Keratinocyte (primary cell): ENCODE measurements at regions not wholly inside any gene's neighbourhood (a gene's known extent, or its start where the extent isn't known, plus 50 kb on each side); places are given as distances from the start of the nearest gene placed in this dataset.
"Not testable (repeated sequence)": the region's sequence is repeated elsewhere in the genome, so short reads cannot be mapped to it uniquely, and the experiment has no call there.

Experiments
- DNase-seq: peaks from one replicate; pipeline ENCODE4 v3.0.0-alpha.2; 2011; ENCODE audit warnings: low read depth, missing footprints, low spot score
- FAIRE-seq: peaks from 2 replicates; lab custom pipeline; 2011; peaks lifted over from hg19 to GRCh38; lab: Jason Lieb, UNC
- H2AFZ ChIP-seq: 2 replicates; pipeline ENCODE4 v1.6.0; 2012; ENCODE audit warnings: low read length, control low read depth, inconsistent platforms; ENCODE audit not compliant: control insufficient read depth
- H3K27ac ChIP-seq: 2 replicates; pipeline ENCODE4 v1.5.1; 2011; ENCODE audit warnings: low read length; ENCODE audit not compliant: control insufficient read depth, insufficient read depth
- H3K27me3 ChIP-seq: 3 replicates; pipeline ENCODE4 v1.6.0; 2011; ENCODE audit warnings: low read length; ENCODE audit not compliant: control insufficient read depth, insufficient read depth; ENCODE audit errors: extremely low read depth
- H3K36me3 ChIP-seq, 2 experiments: 2 replicates in 1 of 2; 3 replicates in 1 of 2; pipeline ENCODE4 v1.5.1; 2011; ENCODE audit warnings: low read length in 2 of 2, mild to moderate bottlenecking in 1 of 2; ENCODE audit not compliant: control insufficient read depth in 2 of 2, insufficient read depth in 2 of 2; ENCODE audit errors: extremely low read depth in 1 of 2
- H3K4me1 ChIP-seq: 3 replicates; pipeline ENCODE4 v1.5.1; 2011; ENCODE audit warnings: low read length; ENCODE audit not compliant: control insufficient read depth, insufficient read depth; ENCODE audit errors: extremely low read depth
- H3K4me2 ChIP-seq: 3 replicates; pipeline ENCODE4 v1.6.0; 2011; ENCODE audit warnings: low read depth, low read length; ENCODE audit not compliant: control insufficient read depth, insufficient read depth; ENCODE audit errors: extremely low read depth
- H3K4me3 ChIP-seq, 3 experiments: fragments of 200-600 bp in 1 of 3; sonication (generic) in 1 of 3; 2 replicates in 2 of 3; 3 replicates in 1 of 3; pipeline ENCODE4 v1.5.1; 2011 to 2016; ENCODE audit warnings: low read length in 3 of 3, mild to moderate bottlenecking in 3 of 3, control low read depth in 2 of 3, inconsistent platforms in 1 of 3, low read depth in 1 of 3, mixed read lengths in 1 of 3, mixed run types in 1 of 3, moderate library complexity in 1 of 3; ENCODE audit not compliant: control insufficient read depth in 2 of 3, insufficient read depth in 2 of 3; ENCODE audit errors: extremely low read depth in 1 of 3
- H3K79me2 ChIP-seq: 2 replicates; pipeline ENCODE4 v1.6.0; 2012; ENCODE audit warnings: low read length; ENCODE audit not compliant: control insufficient read depth, insufficient read depth
- H3K9ac ChIP-seq: 3 replicates; pipeline ENCODE4 v1.6.0; 2011; ENCODE audit warnings: low read length; ENCODE audit not compliant: control insufficient read depth, insufficient read depth; ENCODE audit errors: extremely low read depth
- H3K9me1 ChIP-seq: 3 replicates; pipeline ENCODE4 v1.6.0; 2011; ENCODE audit warnings: low read length; ENCODE audit not compliant: control insufficient read depth, insufficient read depth; ENCODE audit errors: extremely low read depth
- H3K9me3 ChIP-seq: 2 replicates; pipeline ENCODE4 v1.5.1; 2012; ENCODE audit warnings: low read depth, low read length; ENCODE audit not compliant: control insufficient read depth
- H4K20me1 ChIP-seq: 3 replicates; pipeline ENCODE4 v1.6.0; 2011; ENCODE audit warnings: low read length; ENCODE audit not compliant: control insufficient read depth, insufficient read depth; ENCODE audit errors: extremely low read depth
- EZH2 ChIP-seq: IDR thresholded peaks from one replicate; pipeline ENCODE4 v1.6.1; 2012; ENCODE audit warnings: inconsistent platforms, mild to moderate bottlenecking, low read length, moderate library complexity
- dilution Hi-C: fragments of 300-500 bp; cut with MboI; formaldehyde crosslinking; loops from one replicate; pipeline ENCODE4 v1.7.0; 2020; ENCODE audit warnings: low sequenced_read_pairs; ENCODE audit not compliant: extremely low pct_ligation_motif_present
- TF ChIP-seq, protein P1 (sequence below), 3 experiments: IDR thresholded peaks in 1 of 3; conservative IDR thresholded peaks in 1 of 3; optimal IDR thresholded peaks in 1 of 3; 2 replicates in 2 of 3; 3 replicates in 1 of 3; pipeline versions ENCODE3 to v1.5.1; 2011; ENCODE audit warnings: low read length in 3 of 3, mild to moderate bottlenecking in 3 of 3, moderate library complexity in 2 of 3, control low read depth in 1 of 3, inconsistent platforms in 1 of 3; ENCODE audit not compliant: insufficient read depth in 2 of 3; ENCODE audit errors: extremely low read depth in 1 of 3

- Histone ChIP-seq H3K9me1 (no peaks in the 10 kb centered on the region), H3K79me2 (no peaks in the 10 kb centered on the region), H3K27ac (no peak overlapping the region), H3K4me2 (no peak overlapping the region), H3K9me3 (no peaks in the 10 kb centered on the region), H2AFZ (no peak overlapping the region), H3K9ac (no peak overlapping the region), H3K27me3 (no peaks in the 10 kb centered on the region), H3K4me3 (no peak overlapping the region), H3K4me1 (no peaks in the 10 kb centered on the region), H4K20me1 (no peaks in the 10 kb centered on the region), H3K36me3 (no peaks in the 10 kb centered on the region)
- dilution Hi-C loops, result no loop called here
- FAIRE-seq (no peak), DNase-seq (no peak)
- TF ChIP-seq, protein P1, sequence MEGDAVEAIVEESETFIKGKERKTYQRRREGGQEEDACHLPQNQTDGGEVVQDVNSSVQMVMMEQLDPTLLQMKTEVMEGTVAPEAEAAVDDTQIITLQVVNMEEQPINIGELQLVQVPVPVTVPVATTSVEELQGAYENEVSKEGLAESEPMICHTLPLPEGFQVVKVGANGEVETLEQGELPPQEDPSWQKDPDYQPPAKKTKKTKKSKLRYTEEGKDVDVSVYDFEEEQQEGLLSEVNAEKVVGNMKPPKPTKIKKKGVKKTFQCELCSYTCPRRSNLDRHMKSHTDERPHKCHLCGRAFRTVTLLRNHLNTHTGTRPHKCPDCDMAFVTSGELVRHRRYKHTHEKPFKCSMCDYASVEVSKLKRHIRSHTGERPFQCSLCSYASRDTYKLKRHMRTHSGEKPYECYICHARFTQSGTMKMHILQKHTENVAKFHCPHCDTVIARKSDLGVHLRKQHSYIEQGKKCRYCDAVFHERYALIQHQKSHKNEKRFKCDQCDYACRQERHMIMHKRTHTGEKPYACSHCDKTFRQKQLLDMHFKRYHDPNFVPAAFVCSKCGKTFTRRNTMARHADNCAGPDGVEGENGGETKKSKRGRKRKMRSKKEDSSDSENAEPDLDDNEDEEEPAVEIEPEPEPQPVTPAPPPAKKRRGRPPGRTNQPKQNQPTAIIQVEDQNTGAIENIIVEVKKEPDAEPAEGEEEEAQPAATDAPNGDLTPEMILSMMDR (optimal IDR thresholded peaks at IDR 0.05 in 1 of 3, IDR thresholded peaks at IDR 0.05 in 1 of 3, conservative IDR thresholded peaks at IDR 0.05 in 1 of 3; ENCODE audit: extremely low read depth in 1 of 3, insufficient read depth in 2 of 3, low read length in 3 of 3), result no peak
- TF ChIP-seq EZH2, result no peak
Measured at GRCh38 chr3:20524328-20524727, 338.3 kb upstream of the SGO1 start.

DNA sequence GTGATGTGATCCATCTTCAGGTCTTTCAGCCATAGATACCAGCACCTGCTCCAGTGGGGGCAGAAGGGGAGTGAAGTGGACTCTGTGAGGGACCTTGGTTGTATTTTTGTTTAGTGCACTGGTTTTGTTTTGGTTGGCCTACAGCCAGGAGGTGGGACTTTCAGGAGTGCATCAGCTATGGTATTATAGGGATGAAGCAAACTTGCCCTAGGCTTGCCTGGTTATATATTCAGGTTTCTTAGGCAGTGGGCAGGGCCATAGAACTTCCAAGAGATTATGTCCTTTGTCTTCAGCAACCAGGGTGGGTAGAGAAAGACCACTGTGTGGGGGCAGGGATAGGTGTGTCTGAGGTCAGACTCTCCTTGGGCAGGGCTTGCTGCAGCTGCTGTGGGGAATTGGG lies 337.3 kb upstream of the SGO1 start:
- DNase-seq (no peak), FAIRE-seq (no peak)
- no peaks in the 10 kb centered on the region for H3K27me3 ChIP-seq
- no peak overlapping the region for H3K27ac ChIP-seq
- H2AFZ ChIP-seq, result no peak overlapping the region
- H3K9me3 ChIP-seq, result no peaks in the 10 kb centered on the region
- no peaks in the 10 kb centered on the region for H3K4me1 ChIP-seq
- H4K20me1 ChIP-seq, result no peaks in the 10 kb centered on the region
- dilution Hi-C loops, result no loop called here
- no peaks in the 10 kb centered on the region for H3K36me3 ChIP-seq
- H3K4me2 ChIP-seq, result no peak overlapping the region
- no peaks in the 10 kb centered on the region for H3K9me1 ChIP-seq
- TF ChIP-seq, protein P1 (optimal IDR thresholded peaks at IDR 0.05 in 1 of 3, IDR thresholded peaks at IDR 0.05 in 1 of 3, conservative IDR thresholded peaks at IDR 0.05 in 1 of 3; ENCODE audit: extremely low read depth in 1 of 3, insufficient read depth in 2 of 3, low read length in 3 of 3), result no peak
- no peak for TF ChIP-seq EZH2
- no peaks in the 10 kb centered on the region for H3K79me2 ChIP-seq
- no peak overlapping the region for H3K9ac ChIP-seq
- no peak overlapping the region for H3K4me3 ChIP-seq

DNA sequence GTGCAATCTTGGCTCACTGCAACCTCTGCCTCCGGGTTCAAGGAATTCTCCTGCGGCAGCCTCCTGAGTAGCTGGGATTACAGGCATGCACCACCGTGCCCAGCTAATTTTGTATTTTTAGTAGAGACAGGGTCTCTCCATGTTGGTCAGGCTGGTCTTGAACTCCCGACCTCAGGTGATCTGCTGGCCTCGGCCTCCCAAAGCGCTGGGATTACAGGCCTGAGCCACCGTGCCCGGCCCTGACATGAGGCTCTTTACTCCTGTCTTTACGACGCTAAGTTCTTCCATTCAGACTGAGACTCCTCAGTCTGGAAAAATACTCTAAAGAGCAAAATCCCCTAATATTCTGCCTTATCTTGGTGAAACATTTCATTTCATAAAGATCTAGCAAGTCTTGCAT lies 331.3 kb upstream of the SGO1 start:
- H3K27me3 ChIP-seq, H3K27ac ChIP-seq, H3K4me1 ChIP-seq, H3K36me3 ChIP-seq, H3K9ac ChIP-seq, H3K79me2 ChIP-seq, H3K9me3 ChIP-seq, H3K4me3 ChIP-seq, DNase-seq, FAIRE-seq, H3K4me2 ChIP-seq, H2AFZ ChIP-seq, H4K20me1 ChIP-seq, dilution Hi-C loops, H3K9me1 ChIP-seq: not testable (repeated sequence)
